GM18951 (cell line): ENCODE measurements at regions not wholly inside any gene's neighbourhood (a gene's known extent, or its start where the extent isn't known, plus 50 kb on each side); places are given as distances from the start of the nearest gene placed in this dataset.
"Not testable (repeated sequence)": the region's sequence is repeated elsewhere in the genome, so short reads cannot be mapped to it uniquely, and the experiment has no call there.

ENCODE experiments used
- POLR2A ChIP-seq: IDR thresholded peaks from 4 replicates; pipeline ENCODE4 v1.6.1; 2011; ENCODE audit warnings: mild to moderate bottlenecking; ENCODE audit not compliant: insufficient read length, insufficient read depth; ENCODE audit errors: extremely low read depth
- in situ Hi-C: fragments of 300-500 bp; cut with MboI; formaldehyde crosslinking; loops from one replicate; pipeline ENCODE4 v1.12.0; 2022; ENCODE audit warnings: low sequenced_read_pairs, mixed read lengths, inconsistent platforms; ENCODE audit not compliant: unreplicated experiment

DNA sequence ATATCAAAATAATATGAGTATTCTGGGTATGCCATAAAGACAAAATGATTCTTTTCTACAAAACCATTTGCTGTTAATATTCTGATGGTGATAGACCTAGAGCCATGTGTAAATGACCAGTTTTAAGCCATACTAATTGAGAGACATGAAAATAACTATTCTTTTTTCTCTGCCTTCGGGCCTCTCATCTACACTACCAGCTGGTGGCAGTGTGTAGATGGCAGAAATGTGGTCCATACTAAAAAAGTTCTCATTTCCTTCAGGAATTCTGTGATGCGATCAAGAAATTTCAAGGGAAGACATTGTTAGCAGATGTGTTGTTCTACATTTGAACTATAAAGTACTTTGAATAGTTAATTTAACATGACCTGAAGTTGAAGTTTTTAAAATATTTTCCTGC is 485.2 kb downstream of the TRIB2 start:
- in situ Hi-C loops, result no loop called here
- no peak for TF ChIP-seq POLR2A

DNA sequence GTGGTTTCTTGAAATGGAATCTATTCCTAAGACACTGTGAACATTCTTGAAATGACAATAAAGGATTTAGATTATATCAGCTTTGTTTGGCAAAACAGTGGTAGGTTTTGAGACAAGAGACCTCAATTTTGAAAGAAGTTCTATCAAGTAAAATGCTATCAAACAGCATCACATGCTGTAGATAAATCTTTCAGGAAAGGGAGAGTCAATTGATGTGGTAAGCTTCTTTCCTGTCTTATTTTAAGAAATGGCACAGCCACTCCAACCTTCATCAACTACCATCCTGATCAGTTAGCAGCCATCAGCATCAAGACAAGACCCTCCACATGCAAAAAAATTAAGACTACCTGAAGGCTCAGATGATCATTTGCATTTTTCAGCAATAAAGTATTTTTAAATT is 495.4 kb downstream of the TRIB2 start:
- TF ChIP-seq POLR2A, result no peak
- in situ Hi-C loops, result no loop called here

DNA sequence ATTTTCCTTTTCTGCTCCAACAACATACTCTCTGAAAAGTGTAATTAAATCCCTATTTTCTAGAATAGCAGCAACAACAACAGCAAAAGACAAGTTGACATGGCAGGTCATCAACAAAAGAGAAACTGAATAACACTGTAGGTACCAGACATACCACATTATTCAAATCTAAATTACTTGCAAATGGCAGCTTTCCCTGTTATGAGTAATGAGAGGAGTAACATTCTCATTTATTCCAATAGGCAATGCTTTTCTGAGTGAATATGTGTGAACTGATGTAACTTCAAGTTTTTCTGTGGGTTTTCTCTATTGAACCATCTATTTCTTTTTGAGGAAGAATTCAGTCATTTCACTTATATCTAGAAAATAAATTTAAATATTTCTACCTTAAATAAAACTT is 501.5 kb downstream of the TRIB2 start:
- in situ Hi-C loops, result no loop called here
- no peak for TF ChIP-seq POLR2A

DNA sequence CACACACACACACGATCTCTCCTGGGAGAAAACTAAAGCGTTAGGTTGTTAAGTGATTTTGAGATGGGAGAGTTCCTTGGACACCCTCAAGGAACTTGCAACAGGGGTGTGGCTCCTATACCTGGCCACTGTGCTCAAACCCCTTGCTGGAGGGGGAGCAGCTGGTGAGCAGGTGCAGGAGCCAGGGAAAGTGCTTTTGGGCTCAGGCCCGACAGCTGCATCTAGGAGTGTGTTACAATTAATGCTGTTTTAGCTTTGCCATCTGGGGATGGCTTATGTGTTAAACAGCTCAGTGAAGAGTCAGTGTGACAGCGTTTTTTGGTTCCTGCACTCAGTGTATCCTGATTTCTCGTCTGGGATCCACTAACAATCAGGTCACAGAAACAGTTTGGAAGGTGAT is 510.8 kb downstream of the TRIB2 start:
- no peak for TF ChIP-seq POLR2A
- in situ Hi-C loops, result no loop called here

DNA sequence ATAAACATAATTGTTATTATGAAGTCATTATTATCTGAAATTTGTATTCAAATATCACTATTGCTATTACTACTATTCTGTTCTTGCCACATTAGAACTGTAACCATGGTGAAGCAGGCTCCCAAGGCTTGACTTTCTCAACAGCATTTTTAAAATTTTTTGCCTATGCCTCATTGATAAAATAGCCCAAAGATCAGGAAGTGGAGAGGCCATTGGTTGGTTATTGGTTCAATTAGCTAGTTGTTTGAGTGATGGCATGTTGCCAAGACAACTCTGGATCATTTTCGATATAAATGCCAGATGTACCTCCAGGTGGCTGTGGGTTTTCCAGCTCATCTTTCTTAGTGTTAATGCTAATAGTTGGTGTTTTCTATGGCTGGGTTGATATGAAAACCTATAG is 513.5 kb downstream of the TRIB2 start:
- in situ Hi-C loops, result no loop called here
- no peak for TF ChIP-seq POLR2A

DNA sequence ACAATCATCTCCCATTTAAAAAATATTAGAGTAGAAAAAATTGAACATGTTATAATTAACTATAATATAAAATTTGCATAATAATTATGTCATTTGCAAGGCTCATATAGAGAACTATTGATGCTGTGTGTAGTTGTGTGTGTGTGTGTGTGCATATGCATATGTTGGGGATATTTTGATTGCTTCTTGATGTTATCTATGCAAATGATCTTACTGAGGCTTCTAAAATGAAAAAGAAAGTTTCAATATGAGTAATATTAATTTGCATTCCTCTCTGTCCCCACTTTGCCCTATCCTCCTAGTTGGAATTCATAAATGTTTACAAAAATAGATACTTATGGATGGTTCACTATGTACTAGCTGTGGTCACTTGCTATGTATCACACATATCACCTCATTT is 523.3 kb downstream of the TRIB2 start:
- in situ Hi-C loops, result no loop called here
- no peak for TF ChIP-seq POLR2A

DNA sequence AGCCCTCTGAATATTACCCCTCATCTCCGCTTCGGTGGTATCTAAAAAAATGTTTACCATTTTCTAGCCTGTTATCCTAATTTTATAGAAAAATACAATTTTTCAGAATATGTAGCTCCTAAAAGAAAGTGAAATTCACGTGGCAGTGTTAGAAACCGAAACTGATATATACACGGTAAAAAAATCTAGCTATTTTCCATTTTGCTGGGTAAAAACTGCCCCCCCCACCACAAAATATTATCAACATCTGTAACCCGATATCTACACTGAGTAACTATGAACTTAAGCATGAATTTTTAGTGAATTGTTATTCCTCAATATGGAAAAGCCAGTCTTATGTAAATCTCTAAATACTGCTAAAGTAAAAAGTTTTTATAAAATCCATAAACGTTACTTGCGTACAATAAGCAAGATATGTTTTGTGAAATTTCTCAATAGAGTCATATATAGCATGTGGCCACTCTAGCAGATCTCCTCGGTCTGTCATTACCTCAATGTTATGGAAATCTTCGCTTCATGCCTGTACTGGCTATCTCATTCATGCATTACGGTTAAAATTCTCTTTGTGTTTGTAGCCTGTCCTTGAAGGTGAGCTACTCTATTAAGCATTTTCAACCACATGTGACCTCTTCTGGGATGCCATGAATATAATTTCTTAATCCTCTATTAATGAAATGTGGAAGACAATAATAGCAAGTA is 524.2 kb downstream of the TRIB2 start:
- no peak for TF ChIP-seq POLR2A
- in situ Hi-C loops, result no loop called here

DNA sequence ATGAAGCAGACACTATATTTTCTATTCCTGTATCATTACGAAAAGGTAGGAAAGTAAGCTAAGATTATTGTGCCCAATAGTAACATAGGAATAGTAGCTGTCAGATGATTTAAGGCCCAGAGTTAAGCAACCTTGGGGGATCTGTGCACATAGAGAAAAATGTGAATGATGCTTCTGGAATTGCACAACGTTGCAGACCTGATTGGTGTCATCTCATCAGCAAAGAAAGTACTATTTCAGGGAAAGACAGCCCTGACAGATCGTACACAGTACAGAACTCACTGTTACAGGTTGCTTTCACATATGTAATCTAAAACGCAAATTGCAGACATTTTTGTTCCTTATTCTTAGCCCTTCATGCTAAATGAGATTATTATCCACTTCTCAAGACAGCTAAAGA is 535.9 kb downstream of the TRIB2 start:
- in situ Hi-C loops, result no loop called here

DNA sequence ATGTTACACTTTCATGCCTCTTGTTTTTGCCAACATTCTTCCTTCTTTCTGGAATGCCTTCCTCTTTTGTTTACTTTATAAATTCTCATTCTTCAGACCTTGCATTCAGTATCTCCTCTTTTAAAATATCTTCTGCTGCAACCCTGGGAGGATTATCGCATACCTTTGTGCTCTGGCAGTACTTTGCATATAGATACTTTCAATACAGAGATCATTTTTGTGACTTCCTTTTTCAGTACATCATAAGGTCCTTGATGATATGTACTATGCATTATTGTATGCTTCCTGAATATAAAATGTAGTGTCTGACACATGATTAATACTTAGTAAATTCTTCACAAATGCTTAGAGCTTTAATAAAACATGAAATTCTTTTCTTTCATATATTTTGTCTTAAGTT is 538.7 kb downstream of the TRIB2 start:
- in situ Hi-C loops, result no loop called here
- no peak for TF ChIP-seq POLR2A

More for the DNA sequence above, 535.9 kb downstream of the TRIB2 start:
- no peak for TF ChIP-seq POLR2A

DNA sequence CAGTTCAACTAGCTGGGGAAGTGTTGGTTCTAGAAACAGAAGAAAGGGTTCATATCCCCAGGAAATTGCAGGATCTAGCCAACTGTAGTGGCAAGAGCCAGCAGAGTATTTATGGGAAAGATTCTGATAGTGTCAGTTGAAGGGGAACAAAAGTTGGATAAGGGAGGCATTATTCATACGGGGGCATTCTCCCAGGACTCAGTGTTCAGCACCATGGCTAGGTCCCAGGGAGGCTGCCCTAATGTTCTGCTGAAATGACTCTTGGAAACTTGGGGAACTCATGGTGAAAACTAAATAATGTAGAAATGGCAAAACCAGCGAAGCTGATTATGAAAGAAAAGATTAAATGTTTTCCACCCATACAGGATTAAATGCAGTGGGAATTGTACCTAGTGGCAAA is 543.7 kb downstream of the TRIB2 start:
- in situ Hi-C loops, result no loop called here
- TF ChIP-seq POLR2A, result no peak

DNA sequence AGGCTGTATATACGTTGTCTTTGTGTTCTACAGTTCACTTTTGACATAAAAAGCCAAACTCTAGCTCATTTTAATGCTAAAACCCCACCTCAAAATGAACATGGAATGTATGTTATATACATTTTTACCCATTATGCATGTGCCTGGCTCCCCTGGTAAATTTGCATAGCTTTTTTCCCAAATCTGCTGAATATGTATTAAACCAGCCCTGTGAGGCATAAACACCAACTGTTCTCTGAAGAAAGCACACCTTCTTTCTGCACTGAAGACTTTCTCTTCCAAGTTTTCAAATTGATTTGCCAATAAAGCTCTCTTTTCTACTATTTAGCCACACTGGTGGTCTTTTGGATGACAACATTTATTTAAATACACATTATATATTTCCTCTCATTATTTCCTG is 549.4 kb downstream of the TRIB2 start:
- TF ChIP-seq POLR2A, result no peak
- in situ Hi-C loops, result no loop called here

DNA sequence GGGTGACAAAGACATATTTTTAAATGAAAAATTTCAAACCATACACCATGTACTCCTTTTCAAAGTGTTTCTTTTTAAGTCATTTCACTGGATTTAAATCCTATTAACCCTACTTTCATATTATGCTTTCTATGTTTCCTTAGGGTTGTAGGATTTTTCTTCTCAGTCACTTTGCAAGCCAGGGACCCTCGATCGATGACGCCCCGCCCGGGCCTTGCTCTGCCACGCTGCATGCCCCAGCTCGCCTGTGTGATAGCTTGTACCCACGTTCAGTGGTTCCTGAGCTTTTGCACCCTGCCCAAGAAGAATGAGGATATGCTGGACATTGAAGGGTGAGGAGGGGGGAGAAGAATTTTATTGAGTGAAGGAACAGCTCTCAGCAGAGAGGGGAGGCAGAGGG is 568.0 kb downstream of the TRIB2 start:
- no peak for TF ChIP-seq POLR2A

DNA sequence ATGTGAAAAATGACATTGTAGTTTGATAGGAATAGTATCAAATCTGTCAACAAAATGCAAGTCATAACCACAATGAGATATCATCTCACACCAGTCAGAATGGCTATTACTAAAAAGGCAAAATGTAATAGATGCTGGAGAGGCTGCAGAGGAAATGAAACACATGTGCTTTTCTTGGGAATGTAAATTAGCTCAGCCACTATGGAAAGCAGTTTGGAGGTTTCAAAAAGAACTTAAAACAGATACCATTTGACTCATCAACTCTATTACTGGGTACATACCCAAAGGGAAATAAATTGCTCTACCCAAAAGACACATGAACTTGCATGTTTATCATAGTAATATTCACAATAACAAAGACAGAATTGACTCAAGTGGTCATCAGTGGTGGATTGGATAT is 572.6 kb downstream of the TRIB2 start:
- no peak for TF ChIP-seq POLR2A
- in situ Hi-C loops, result no loop called here

More for the DNA sequence above, 568.0 kb downstream of the TRIB2 start:
- in situ Hi-C loops, result no loop called here

DNA sequence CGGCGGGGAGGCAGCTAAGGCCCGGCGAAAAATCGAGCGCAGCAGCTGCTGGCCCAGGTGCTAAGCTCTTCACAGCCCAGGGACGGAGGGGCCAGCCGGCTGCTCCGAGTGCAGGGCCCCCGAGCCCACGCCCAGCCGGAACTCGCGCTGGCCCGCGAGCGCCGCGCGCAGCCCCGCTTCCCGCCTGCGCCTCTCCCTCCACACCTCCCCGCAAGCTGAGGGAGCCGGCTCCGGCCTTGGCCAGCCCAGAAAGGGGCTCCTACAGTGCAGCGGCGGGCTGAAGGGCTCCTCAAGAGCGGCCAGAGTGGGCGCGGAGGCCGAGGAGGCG is 591.7 kb downstream of the TRIB2 start:
- in situ Hi-C loops, result not testable (repeated sequence)

DNA sequence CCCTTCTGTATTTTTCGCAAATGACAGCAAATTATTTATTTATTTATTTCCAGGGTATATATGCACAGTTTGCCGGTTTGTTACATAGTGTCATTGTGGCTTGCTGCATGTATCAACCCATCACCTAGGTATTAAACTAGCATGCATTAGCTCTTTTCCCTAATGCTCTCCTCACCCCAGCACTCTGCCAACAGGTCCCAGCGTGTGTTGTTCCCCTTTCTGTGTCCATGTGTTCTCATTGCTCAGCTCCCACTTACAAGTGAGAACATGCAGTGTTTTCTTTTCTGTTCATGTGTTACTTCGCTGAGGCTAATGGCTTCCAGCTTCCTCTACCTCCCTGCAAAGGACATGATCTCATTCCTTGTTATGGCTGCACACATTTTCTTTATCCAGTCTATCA is 592.3 kb downstream of the TRIB2 start:
- in situ Hi-C loops, result no loop called here
- TF ChIP-seq POLR2A, result no peak
